Upper lobe of left lung (tissue), 4 donors: ENCODE measurements at regions not wholly inside any gene's neighbourhood (a gene's known extent, or its start where the extent isn't known, plus 50 kb on each side); places are given as distances from the start of the nearest gene placed in this dataset.

ENCODE experiments used
- EP300 ChIP-seq, 4 donors: sonication (generic); formaldehyde crosslinking; IDR thresholded peaks; one replicate each; pipeline ENCODE4 v1.5.1; 2017; ENCODE audit warnings: antibody characterized with exemption in 4 of 4, control low read depth in 2 of 4
- POLR2A ChIP-seq, 4 donors: fragments of 450-650 bp; IDR thresholded peaks; one replicate each; pipeline ENCODE4 v1.5.1; 2016 to 2017; ENCODE audit warnings: antibody characterized with exemption in 4 of 4, mild to moderate bottlenecking in 2 of 4
- POLR2AphosphoS5 ChIP-seq, 2 donors: sonication (generic); formaldehyde crosslinking; IDR thresholded peaks; one replicate each; pipeline ENCODE4 v1.5.1; 2017; ENCODE audit warnings: antibody characterized with exemption in 2 of 2
- TF ChIP-seq, protein P1 (sequence below), 6 experiments: fragments of 450-650 bp in 4 of 6; fragments of 200-600 bp in 2 of 6; sonication (generic) in 2 of 6; IDR thresholded peaks; one replicate each; pipeline ENCODE4 v1.5.1; 2016 to 2019; ENCODE audit warnings: antibody characterized with exemption in 6 of 6

DNA sequence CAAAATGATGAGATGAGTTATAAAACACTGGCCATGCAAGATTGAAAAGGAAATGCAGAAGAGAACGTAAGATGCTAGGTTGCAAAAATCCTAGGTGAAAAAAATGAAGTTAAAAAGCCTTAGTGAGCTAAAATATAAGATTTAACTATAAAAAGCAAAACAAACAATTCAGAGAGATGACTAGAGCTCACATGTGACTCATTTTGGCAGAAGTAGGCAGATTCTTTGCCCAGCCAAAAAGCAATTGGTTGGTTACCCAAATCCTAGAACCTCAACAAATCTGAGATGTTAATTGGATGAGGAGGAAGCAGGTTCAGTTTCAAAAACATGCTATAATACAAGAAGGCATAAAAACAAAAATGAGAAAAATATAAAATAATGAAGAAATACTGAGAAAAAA is 249.1 kb downstream of the OGFRL1 start:
- TF ChIP-seq, protein P1, sequence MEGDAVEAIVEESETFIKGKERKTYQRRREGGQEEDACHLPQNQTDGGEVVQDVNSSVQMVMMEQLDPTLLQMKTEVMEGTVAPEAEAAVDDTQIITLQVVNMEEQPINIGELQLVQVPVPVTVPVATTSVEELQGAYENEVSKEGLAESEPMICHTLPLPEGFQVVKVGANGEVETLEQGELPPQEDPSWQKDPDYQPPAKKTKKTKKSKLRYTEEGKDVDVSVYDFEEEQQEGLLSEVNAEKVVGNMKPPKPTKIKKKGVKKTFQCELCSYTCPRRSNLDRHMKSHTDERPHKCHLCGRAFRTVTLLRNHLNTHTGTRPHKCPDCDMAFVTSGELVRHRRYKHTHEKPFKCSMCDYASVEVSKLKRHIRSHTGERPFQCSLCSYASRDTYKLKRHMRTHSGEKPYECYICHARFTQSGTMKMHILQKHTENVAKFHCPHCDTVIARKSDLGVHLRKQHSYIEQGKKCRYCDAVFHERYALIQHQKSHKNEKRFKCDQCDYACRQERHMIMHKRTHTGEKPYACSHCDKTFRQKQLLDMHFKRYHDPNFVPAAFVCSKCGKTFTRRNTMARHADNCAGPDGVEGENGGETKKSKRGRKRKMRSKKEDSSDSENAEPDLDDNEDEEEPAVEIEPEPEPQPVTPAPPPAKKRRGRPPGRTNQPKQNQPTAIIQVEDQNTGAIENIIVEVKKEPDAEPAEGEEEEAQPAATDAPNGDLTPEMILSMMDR (IDR thresholded peaks at IDR 0.05): no peak
- TF ChIP-seq POLR2AphosphoS5 (IDR thresholded peaks at IDR 0.05) (no peak), POLR2A (IDR thresholded peaks at IDR 0.05) (no peak), EP300 (IDR thresholded peaks at IDR 0.05) (no peak)
